ENCODE measurements at regions not wholly inside any gene's neighbourhood (a gene's known extent, or its start where the extent isn't known, plus 50 kb on each side); places are given as distances from the start of the nearest gene placed in this dataset.

DNA sequence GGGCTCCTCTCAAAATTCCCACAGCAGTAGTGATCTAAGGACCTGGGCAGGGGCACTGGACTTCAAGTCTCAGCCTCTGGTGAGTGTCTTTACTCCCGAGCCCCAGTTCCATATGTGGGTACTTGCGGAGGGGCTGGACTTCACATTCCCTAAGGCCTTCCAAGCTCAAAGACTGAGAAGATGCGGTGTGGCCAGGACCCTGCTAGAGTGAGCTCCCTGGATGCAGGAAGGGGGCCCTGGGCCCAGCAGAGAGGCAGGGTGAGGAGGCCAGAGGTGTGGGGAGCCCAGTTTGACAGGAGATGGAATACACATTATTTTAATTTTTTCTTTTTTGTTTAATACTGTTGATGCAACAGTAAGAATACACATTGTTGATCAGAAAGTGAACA lies 83.7 kb downstream of the IGLL1 start (continued):
- TF ChIP-seq, protein P1, sequence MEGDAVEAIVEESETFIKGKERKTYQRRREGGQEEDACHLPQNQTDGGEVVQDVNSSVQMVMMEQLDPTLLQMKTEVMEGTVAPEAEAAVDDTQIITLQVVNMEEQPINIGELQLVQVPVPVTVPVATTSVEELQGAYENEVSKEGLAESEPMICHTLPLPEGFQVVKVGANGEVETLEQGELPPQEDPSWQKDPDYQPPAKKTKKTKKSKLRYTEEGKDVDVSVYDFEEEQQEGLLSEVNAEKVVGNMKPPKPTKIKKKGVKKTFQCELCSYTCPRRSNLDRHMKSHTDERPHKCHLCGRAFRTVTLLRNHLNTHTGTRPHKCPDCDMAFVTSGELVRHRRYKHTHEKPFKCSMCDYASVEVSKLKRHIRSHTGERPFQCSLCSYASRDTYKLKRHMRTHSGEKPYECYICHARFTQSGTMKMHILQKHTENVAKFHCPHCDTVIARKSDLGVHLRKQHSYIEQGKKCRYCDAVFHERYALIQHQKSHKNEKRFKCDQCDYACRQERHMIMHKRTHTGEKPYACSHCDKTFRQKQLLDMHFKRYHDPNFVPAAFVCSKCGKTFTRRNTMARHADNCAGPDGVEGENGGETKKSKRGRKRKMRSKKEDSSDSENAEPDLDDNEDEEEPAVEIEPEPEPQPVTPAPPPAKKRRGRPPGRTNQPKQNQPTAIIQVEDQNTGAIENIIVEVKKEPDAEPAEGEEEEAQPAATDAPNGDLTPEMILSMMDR (IDR thresholded peaks at IDR 0.05): no peak

DNA sequence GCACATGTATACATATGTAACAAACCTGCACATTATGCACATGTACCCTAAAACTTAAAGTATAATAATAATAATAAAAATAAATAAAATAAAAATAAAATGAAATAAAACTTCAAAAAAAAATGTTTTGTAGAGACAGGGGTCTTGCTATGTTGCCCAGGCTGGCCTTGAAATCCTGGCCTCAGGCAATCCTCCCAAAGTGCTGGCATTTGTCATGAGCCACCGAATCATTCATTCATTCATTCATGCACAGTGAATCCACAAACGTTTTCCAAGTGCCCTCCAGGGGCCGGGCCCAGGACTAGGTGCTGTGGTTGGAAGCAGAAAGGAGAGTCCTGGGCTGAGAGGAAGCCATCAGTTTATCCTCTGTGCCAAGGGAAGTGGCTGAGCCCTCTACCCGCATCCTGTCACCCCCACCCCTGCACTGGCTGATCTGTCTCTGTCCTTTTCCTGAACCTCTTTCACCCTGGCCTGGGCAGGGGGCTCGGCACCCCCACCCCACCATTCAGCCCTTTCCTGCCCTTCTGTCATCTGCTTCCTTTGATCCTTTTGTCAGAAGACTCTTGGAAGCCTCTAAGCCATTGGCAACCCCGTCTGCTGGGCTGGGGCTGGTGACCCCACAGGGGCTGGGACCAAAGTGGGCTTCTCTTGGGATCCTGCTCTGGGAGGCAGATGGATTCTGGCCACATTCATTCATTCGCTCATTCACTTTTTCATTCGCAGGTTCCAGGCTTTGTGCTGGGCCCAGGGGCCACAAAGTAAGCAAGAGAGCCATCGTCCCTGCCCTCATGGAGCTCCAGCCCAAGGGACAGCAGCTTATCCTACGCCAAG lies 84.3 kb downstream of the IGLL1 start:
- Histone ChIP-seq H3K9me3 (no peaks in the 10 kb centered on the region), H3K4me1 (no peaks in the 10 kb centered on the region), H3K4me3 (no peak overlapping the region), H3K4me2 (no peak overlapping the region), H3K27ac (no peak overlapping the region)
- TF ChIP-seq POLR2A (IDR thresholded peaks at IDR 0.05; ENCODE audit: low read length) (no peak), FOSB (CRISPR knock-in tag; IDR thresholded peaks at IDR 0.05) (no peak), HDAC2 (IDR thresholded peaks at IDR 0.05) (no peak), HOXB13 (CRISPR knock-in tag; IDR thresholded peaks at IDR 0.05; ENCODE audit: low read depth) (no peak)
- TF ChIP-seq, protein P2, sequence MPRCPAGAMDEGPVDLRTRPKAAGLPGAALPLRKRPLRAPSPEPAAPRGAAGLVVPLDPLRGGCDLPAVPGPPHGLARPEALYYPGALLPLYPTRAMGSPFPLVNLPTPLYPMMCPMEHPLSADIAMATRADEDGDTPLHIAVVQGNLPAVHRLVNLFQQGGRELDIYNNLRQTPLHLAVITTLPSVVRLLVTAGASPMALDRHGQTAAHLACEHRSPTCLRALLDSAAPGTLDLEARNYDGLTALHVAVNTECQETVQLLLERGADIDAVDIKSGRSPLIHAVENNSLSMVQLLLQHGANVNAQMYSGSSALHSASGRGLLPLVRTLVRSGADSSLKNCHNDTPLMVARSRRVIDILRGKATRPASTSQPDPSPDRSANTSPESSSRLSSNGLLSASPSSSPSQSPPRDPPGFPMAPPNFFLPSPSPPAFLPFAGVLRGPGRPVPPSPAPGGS (IDR thresholded peaks at IDR 0.05): no peak
- POLR2A ChIA-PET: no interaction called here
- WGBS (ENCODE audit: missing lambda C conversion rate): 66% methylated on average over 10 of the region's 10 CpGs
- FAIRE-seq (no peak), ATAC-seq (no peak), DNase-seq (ENCODE audit: low read depth in 1 of 2, low spot score in 1 of 2) (no peak)
- CTCF ChIA-PET: no interaction called here

DNA sequence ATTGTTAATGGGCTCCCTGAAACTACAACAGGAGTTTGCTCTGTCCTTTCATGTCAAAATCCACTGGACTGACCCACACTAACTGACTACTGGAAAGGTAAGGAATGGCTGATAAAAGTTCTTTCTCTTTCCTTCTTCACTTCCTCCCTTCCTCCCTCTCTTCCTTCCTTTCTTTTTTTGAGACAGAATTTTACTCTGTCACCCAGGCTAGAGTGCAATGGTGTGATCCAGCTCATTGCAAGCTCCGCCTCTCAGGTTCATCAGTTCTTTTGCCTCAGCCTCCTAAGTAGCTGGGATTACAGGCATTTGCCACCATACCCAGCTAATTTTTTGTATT lies 85.2 kb downstream of the IGLL1 start:
- ChIA-PET POLR2A (no interaction called here), CTCF (no interaction called here)
- Histone ChIP-seq H3K4me3 (no peak overlapping the region), H3K4me2 (no peak overlapping the region), H3K27ac (no peak overlapping the region), H3K4me1 (no peaks in the 10 kb centered on the region), H3K9me3 (no peaks in the 10 kb centered on the region)
- 100% methylated on average over 1 of the region's 1 CpG for WGBS (ENCODE audit: missing lambda C conversion rate)
- DNase-seq (ENCODE audit: low read depth in 1 of 2, low spot score in 1 of 2) (no peak), ATAC-seq (no peak), FAIRE-seq (no peak)
- TF ChIP-seq ZFP36 (IDR thresholded peaks at IDR 0.05; ENCODE audit: borderline replicate concordance, partially characterized antibody) (no peak), ESRRA (IDR thresholded peaks at IDR 0.05; ENCODE audit: borderline replicate concordance, low read length) (no peak), PHF8 (IDR thresholded peaks at IDR 0.05; ENCODE audit: borderline replicate concordance, low read depth) (no peak), RARB (CRISPR knock-in tag; IDR thresholded peaks at IDR 0.05) (no peak), RCOR1 (IDR thresholded peaks at IDR 0.05; ENCODE audit: low read depth, low read length) (no peak), NFE2L2 (conservative IDR thresholded peaks at IDR 0.05; ENCODE audit: low read length) (no peak), ZC3H11A (IDR thresholded peaks at IDR 0.05) (no peak), HOXB13 (CRISPR knock-in tag; IDR thresholded peaks at IDR 0.05; ENCODE audit: low read depth) (no peak), CBX8 (IDR thresholded peaks at IDR 0.05) (no peak), RAD21 (conservative IDR thresholded peaks at IDR 0.05 in 1 of 2, IDR thresholded peaks at IDR 0.05 in 1 of 2) (no peak), SMC3 (IDR thresholded peaks at IDR 0.05) (no peak), HOXA7 (CRISPR knock-in tag; IDR thresholded peaks at IDR 0.05) (no peak), FOXS1 (CRISPR knock-in tag; IDR thresholded peaks at IDR 0.05) (no peak)
- TF ChIP-seq, protein P3, sequence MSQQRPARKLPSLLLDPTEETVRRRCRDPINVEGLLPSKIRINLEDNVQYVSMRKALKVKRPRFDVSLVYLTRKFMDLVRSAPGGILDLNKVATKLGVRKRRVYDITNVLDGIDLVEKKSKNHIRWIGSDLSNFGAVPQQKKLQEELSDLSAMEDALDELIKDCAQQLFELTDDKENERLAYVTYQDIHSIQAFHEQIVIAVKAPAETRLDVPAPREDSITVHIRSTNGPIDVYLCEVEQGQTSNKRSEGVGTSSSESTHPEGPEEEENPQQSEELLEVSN (IDR thresholded peaks at IDR 0.05; ENCODE audit: borderline replicate concordance, low read depth): no peak
- TF ChIP-seq, protein P4, sequence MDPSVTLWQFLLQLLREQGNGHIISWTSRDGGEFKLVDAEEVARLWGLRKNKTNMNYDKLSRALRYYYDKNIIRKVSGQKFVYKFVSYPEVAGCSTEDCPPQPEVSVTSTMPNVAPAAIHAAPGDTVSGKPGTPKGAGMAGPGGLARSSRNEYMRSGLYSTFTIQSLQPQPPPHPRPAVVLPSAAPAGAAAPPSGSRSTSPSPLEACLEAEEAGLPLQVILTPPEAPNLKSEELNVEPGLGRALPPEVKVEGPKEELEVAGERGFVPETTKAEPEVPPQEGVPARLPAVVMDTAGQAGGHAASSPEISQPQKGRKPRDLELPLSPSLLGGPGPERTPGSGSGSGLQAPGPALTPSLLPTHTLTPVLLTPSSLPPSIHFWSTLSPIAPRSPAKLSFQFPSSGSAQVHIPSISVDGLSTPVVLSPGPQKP (IDR thresholded peaks at IDR 0.05; ENCODE audit: low read depth, low read length): no peak
- TF ChIP-seq, protein P2 (IDR thresholded peaks at IDR 0.05): no peak

All from A549 (cell line).